Subcutaneous abdominal adipose tissue (tissue), 5 donors: ENCODE measurements at regions not wholly inside any gene's neighbourhood (a gene's known extent, or its start where the extent isn't known, plus 50 kb on each side); places are given as distances from the start of the nearest gene placed in this dataset.

Experiments used
- H3K27ac ChIP-seq: one replicate; pipeline ENCODE4 v1.7.0; 2013; ENCODE audit warnings: low read depth, mild to moderate bottlenecking, inconsistent platforms, low read length, moderate library complexity
- H3K27me3 ChIP-seq, 5 donors: one replicate each; pipeline ENCODE4 v1.7.0; 2013; ENCODE audit warnings: low read length in 5 of 5, inconsistent platforms in 1 of 5; ENCODE audit not compliant: control insufficient read depth in 5 of 5, insufficient read depth in 4 of 5
- H3K36me3 ChIP-seq, 5 donors: one replicate each; pipeline ENCODE4 v1.7.0; 2013; ENCODE audit warnings: low read length in 5 of 5; ENCODE audit not compliant: control insufficient read depth in 5 of 5, insufficient read depth in 5 of 5
- H3K4me1 ChIP-seq, 5 donors: one replicate each; pipeline ENCODE4 v1.7.0; 2013; ENCODE audit warnings: low read length in 5 of 5, mild to moderate bottlenecking in 3 of 5, moderate library complexity in 1 of 5; ENCODE audit not compliant: control insufficient read depth in 5 of 5, insufficient read depth in 5 of 5
- H3K4me3 ChIP-seq, 5 donors: one replicate each; pipeline ENCODE4 v1.7.0; 2013; ENCODE audit warnings: low read length in 5 of 5, low read depth in 1 of 5
- H3K9ac ChIP-seq, 5 donors: one replicate each; pipeline ENCODE4 v1.7.0; 2013; ENCODE audit warnings: low read length in 5 of 5, mild to moderate bottlenecking in 4 of 5, moderate library complexity in 3 of 5
- H3K9me3 ChIP-seq, 5 donors: one replicate each; pipeline ENCODE4 v1.7.0; 2013; ENCODE audit warnings: low read length in 5 of 5; ENCODE audit not compliant: control insufficient read depth in 5 of 5
- donor health status: healthy.
- donor health status: healthy.
- donor health status: healthy.
- donor health status: healthy.
- donor health status: healthy.

- Histone ChIP-seq H3K9ac (no peak overlapping the region), H3K4me3 (no peak overlapping the region)
These were observed 140.4 kb upstream of the ZMIZ1 start for GRCh38 chr10:78928330-78928729.

GRCh38 chr10:78929541-78929940, 139.2 kb upstream of the ZMIZ1 start:
- H3K36me3 ChIP-seq, result no peaks in the 10 kb centered on the region
- H3K9me3 ChIP-seq, result no peaks in the 10 kb centered on the region
- peaks cover 0 to 15% (median 3%) of the 10 kb centered on the region in 5 donors for H3K27me3 ChIP-seq
- H3K4me1 ChIP-seq, result peaks cover 2 to 8% (median 7%) of the 10 kb centered on the region in 5 donors
- H3K4me3 ChIP-seq, result no peak overlapping the region
- H3K9ac ChIP-seq, result no peak overlapping the region
- no peak overlapping the region for H3K27ac ChIP-seq

More at GRCh38 chr10:78928330-78928729, 140.4 kb upstream of the ZMIZ1 start:
- Histone ChIP-seq H3K4me1 (peaks cover 2 to 8% (median 7%) of the 10 kb centered on the region in 5 donors), H3K27ac (no peak overlapping the region), H3K27me3 (peaks cover 0 to 10% (median 3%) of the 10 kb centered on the region in 5 donors), H3K9me3 (no peaks in the 10 kb centered on the region), H3K36me3 (no peaks in the 10 kb centered on the region)

DNA sequence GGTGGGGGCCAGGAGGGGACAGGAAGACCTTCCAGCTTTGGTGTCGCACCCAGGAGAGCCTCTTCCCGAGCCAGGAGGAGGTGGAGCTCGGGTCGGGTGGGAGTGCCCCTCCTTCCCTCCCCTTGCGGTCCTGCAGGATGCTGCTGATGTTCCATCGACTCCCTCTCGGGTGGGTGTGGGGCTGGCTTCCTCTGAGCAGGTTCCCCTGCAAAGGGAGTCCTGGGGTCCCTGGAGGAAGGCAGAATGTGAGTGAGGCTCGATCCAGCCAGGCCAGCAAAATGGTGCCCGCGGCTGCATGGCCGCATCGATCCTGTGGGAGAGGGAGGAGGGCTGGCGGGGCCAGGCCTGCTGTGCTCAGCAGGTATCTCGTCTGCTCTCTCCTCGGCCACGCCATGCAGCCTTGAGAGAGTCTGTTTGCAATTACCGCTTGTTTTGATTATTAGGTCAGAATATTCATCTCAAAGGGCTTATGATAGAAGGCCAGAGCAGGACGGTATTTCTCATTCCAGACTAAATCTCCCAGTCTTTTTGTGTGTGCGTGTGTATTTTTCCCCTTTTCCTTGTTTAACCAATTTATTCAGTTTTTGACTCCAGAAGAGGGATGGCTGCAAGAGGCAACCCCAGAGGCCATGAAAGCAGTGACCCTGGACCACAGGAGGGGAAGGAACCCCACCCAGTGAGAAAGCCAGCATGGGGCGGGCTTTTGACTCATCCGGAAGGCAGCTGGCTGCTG, 137.3 kb upstream of the ZMIZ1 start:
- H3K27ac ChIP-seq, result no peak overlapping the region
- H3K9me3 ChIP-seq, result no peaks in the 10 kb centered on the region
- H3K9ac ChIP-seq, result no peak overlapping the region
- H3K36me3 ChIP-seq, result no peaks in the 10 kb centered on the region
- peaks cover 0 to 23% (median 3%) of the 10 kb centered on the region in 5 donors for H3K27me3 ChIP-seq
- peaks cover 2 to 8% (median 7%) of the 10 kb centered on the region in 5 donors for H3K4me1 ChIP-seq
- no peak overlapping the region for H3K4me3 ChIP-seq

- Histone ChIP-seq H3K36me3 (no peaks in the 10 kb centered on the region), H3K4me3 (no peak overlapping the region), H3K9me3 (no peaks in the 10 kb centered on the region), H3K27ac (peak overlapping the region; percentile 13), H3K9ac (no peak overlapping the region), H3K4me1 (peaks cover 2 to 8% (median 7%) of the 10 kb centered on the region in 5 donors), H3K27me3 (peaks cover 0 to 23% (median 3%) of the 10 kb centered on the region in 5 donors)
These were observed 136.7 kb upstream of the ZMIZ1 start for GRCh38 chr10:78932054-78932386.

DNA sequence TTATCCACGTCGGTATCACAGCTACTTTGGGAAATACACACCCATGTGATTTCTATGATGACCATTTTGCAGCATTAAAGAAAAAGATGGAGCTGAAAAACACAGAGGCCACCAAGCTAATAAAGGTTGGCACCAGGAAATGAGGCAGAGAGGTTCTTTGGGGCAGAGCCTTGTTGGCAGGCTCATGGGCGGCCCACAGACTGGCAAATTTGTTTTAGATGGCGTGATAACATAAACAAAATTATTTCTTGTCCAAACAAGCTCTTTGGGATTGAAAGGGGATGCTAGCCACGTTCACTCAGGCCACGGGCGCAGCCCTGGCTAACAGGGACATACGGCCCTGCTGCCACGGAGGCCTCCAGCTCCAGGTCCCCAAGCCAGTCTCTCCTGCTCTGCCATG, 135.9 kb upstream of the ZMIZ1 start:
- no peaks in the 10 kb centered on the region for H3K9me3 ChIP-seq
- H3K36me3 ChIP-seq, result no peaks in the 10 kb centered on the region
- H3K4me3 ChIP-seq, result no peak overlapping the region
- H3K9ac ChIP-seq, result no peak overlapping the region
- H3K27ac ChIP-seq, result peak overlapping the region; percentile 13
- H3K4me1 ChIP-seq, result peaks cover 2 to 8% (median 7%) of the 10 kb centered on the region in 5 donors
- peaks cover 0 to 23% (median 3%) of the 10 kb centered on the region in 5 donors for H3K27me3 ChIP-seq

- H3K27ac ChIP-seq, result no peak overlapping the region
- peaks cover 0 to 25% (median 3%) of the 10 kb centered on the region in 5 donors for H3K27me3 ChIP-seq
- no peak overlapping the region for H3K4me3 ChIP-seq
- H3K9ac ChIP-seq, result no peak overlapping the region
- H3K9me3 ChIP-seq, result no peaks in the 10 kb centered on the region
- H3K36me3 ChIP-seq, result no peaks in the 10 kb centered on the region
- peaks cover 2 to 8% (median 7%) of the 10 kb centered on the region in 5 donors for H3K4me1 ChIP-seq
These were observed 134.8 kb upstream of the ZMIZ1 start for GRCh38 chr10:78933828-78934531.

DNA sequence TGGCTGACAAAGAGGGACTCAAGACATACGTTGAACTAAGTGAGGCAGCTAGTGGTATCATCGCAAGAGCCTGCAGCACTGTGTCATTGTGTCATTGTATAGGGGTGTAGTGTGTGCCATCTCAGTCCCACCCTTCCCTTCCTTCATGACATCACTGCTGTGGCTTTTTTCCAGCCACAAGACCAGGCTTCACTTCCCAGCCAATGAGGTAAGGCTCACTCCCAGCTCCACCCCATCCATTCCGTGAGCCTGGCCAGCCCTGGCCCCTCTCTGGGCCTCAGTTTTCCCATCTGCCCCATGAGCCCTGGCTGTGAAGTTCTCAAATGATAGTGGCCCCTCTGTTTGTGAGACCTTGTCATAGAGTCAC, 134.3 kb upstream of the ZMIZ1 start:
- H3K27ac ChIP-seq, result no peak overlapping the region
- peaks cover 0 to 25% (median 3%) of the 10 kb centered on the region in 5 donors for H3K27me3 ChIP-seq
- H3K9ac ChIP-seq, result no peak overlapping the region
- H3K36me3 ChIP-seq, result no peaks in the 10 kb centered on the region
- H3K4me1 ChIP-seq, result peaks cover 2 to 8% (median 7%) of the 10 kb centered on the region in 5 donors
- no peak overlapping the region for H3K4me3 ChIP-seq
- no peaks in the 10 kb centered on the region for H3K9me3 ChIP-seq

DNA sequence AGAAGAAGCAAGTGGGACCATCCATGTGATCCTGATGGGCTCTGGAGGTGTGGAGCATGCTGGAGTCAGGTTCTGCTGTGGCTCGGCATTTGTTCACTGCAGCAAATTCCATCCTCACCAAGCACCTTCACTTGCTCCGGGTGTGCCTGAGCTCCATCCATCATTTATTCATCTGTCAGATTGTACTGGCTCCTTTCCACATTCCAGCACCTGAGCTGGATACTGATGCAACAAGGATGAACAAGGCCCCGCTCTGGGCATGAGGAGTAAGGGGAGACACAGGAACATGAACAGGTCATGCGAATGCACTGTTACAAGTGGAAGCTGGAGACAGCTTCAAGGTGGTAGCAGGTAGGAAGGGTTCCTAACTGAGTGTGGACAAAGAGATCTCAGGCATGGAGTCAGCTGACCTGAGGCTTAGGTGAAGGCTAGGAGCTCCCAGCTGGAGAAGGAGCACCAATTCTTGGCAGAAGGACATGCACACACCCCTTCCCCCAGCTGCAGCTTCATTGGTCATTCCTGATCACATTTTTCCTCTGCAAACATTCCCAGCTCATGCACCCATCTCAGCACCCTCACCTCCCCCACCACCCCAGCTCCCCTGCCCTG, 133.7 kb upstream of the ZMIZ1 start:
- H3K27ac ChIP-seq, result no peak overlapping the region
- peaks cover 2 to 8% (median 7%) of the 10 kb centered on the region in 5 donors for H3K4me1 ChIP-seq

GRCh38 chr10:78935697-78936407, 132.9 kb upstream of the ZMIZ1 start:
- H3K36me3 ChIP-seq, result no peaks in the 10 kb centered on the region
- peaks cover 2 to 8% (median 7%) of the 10 kb centered on the region in 5 donors for H3K4me1 ChIP-seq
- H3K27me3 ChIP-seq, result peaks cover 0 to 24% (median 3%) of the 10 kb centered on the region in 5 donors
- H3K9me3 ChIP-seq, result no peaks in the 10 kb centered on the region
- H3K4me3 ChIP-seq, result no peak overlapping the region
- no peak overlapping the region for H3K27ac ChIP-seq
- no peak overlapping the region for H3K9ac ChIP-seq

More for the DNA sequence above, 133.7 kb upstream of the ZMIZ1 start:
- Histone ChIP-seq H3K9ac (no peak overlapping the region), H3K9me3 (no peaks in the 10 kb centered on the region), H3K36me3 (no peaks in the 10 kb centered on the region), H3K27me3 (peaks cover 0 to 25% (median 3%) of the 10 kb centered on the region in 5 donors), H3K4me3 (no peak overlapping the region)
